ENCODE measurements at regions not wholly inside any gene's neighbourhood (a gene's known extent, or its start where the extent isn't known, plus 50 kb on each side); places are given as distances from the start of the nearest gene placed in this dataset.

DNA sequence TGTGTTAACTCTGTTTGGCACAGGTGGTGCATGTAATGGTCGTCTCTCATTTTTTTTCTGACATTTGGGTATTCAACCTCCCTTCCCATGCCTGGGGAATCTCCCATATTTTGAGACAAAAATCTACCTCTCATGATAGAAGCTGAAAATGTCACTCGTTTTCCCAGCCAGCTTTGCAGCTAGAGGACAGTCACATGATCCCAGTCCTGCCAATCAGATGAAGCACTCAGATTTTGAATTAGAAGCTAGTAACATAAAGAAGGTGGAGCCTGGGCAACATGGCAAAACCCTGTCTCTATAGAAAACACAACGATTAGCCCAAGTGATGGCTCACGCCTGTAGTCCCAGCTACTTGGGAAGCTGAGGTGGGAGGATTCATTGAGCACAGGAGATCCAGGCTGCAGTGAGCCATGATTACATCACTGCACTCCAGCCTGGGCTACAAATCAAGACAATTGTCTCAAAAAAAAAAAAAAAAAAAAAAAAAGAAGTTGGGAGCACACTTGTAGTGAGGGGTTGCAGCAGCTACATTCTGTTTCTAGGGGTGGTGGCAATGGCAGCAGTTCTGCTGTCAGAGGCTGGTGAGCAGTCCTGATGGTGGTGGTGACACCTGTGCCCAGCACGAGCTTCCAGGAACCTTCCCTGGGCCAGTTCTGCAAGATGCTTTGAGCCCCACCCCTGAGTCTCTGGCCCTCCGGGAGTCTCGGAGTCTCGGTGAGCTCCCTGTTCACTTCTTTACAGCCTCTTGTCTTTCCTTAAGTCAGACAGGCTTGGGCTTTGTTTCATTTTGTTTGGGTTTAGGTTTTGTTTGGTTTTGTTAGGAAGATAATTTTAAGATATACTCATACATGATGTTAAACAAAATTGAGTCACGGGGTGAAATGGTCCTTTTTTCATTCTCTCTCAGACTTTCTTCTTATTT, 94.1 kb upstream of the KCNG1 start:
- no peaks in the 10 kb centered on the region for H3K36me3 ChIP-seq (ENCODE audit: control insufficient read depth in 2 of 2, extremely low read depth in 1 of 2, insufficient read depth in 2 of 2, low read length in 2 of 2)
- peaks cover 4 to 7% of the 10 kb centered on the region in 2 experiments for H3K27me3 ChIP-seq (ENCODE audit: control insufficient read depth in 2 of 2, insufficient read depth in 2 of 2, low read length in 2 of 2)
- no peak overlapping the region for H3K9ac ChIP-seq (replicated peaks; ENCODE audit: extremely low read depth, insufficient read depth, low read length)
- no TSS peak for BruUV-seq (replicated peaks)
- no peak for TF ChIP-seq FOS (IDR thresholded peaks at IDR 0.05; ENCODE audit: borderline replicate concordance, insufficient read depth, low read length)
- no peak for TF ChIP-seq POLR2A (IDR thresholded peaks at IDR 0.05; ENCODE audit: low read depth, low read length)
- TF ChIP-seq, protein P1, sequence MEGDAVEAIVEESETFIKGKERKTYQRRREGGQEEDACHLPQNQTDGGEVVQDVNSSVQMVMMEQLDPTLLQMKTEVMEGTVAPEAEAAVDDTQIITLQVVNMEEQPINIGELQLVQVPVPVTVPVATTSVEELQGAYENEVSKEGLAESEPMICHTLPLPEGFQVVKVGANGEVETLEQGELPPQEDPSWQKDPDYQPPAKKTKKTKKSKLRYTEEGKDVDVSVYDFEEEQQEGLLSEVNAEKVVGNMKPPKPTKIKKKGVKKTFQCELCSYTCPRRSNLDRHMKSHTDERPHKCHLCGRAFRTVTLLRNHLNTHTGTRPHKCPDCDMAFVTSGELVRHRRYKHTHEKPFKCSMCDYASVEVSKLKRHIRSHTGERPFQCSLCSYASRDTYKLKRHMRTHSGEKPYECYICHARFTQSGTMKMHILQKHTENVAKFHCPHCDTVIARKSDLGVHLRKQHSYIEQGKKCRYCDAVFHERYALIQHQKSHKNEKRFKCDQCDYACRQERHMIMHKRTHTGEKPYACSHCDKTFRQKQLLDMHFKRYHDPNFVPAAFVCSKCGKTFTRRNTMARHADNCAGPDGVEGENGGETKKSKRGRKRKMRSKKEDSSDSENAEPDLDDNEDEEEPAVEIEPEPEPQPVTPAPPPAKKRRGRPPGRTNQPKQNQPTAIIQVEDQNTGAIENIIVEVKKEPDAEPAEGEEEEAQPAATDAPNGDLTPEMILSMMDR (IDR thresholded peaks at IDR 0.05; ENCODE audit: extremely low read depth in 1 of 2, insufficient read depth in 1 of 2, low read depth in 1 of 2, low read length in 2 of 2), result no peak
- no peak for TF ChIP-seq EZH2 (IDR thresholded peaks at IDR 0.05; ENCODE audit: borderline replicate concordance, low read depth, low read length, severe bottlenecking)
- no peak for TF ChIP-seq JUN (IDR thresholded peaks at IDR 0.05; ENCODE audit: borderline replicate concordance, insufficient read depth, insufficient read length, low read depth)
- TF ChIP-seq, protein P2, sequence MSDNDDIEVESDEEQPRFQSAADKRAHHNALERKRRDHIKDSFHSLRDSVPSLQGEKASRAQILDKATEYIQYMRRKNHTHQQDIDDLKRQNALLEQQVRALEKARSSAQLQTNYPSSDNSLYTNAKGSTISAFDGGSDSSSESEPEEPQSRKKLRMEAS (IDR thresholded peaks at IDR 0.05; ENCODE audit: insufficient read depth, insufficient read length), result no peak
- TF ChIP-seq GATA2 (IDR thresholded peaks at IDR 0.05; ENCODE audit: insufficient read depth, insufficient read length, low read depth, low read length), result no peak
- no peak for TF ChIP-seq POLR2AphosphoS5 (IDR thresholded peaks at IDR 0.05; ENCODE audit: insufficient read depth, low read depth, low read length)
- TF ChIP-seq MYC (IDR thresholded peaks at IDR 0.05; ENCODE audit: low read depth, low read length), result no peak
- intact Hi-C loops (cut with micrococcal nuclease) (no loop called here), dilution Hi-C loops (cut with MboI; ENCODE audit: extremely low pct_ligation_motif_present, low sequenced_read_pairs) (no loop called here)
- H3K9me3 ChIP-seq (replicated peaks; ENCODE audit: control insufficient read depth, insufficient read depth, low read length), result no peaks in the 10 kb centered on the region
- H3K9me1 ChIP-seq (replicated peaks; ENCODE audit: control insufficient read depth, extremely low read depth, insufficient read depth, low read length), result no peaks in the 10 kb centered on the region
- no peaks in the 10 kb centered on the region for H3K4me1 ChIP-seq (ENCODE audit: control insufficient read depth, extremely low read depth, insufficient read depth, low read length)
- FAIRE-seq, result no peak
- no peaks in the 10 kb centered on the region for H3K79me2 ChIP-seq (ENCODE audit: control insufficient read depth, insufficient read depth, low read length)
- POLR2A ChIA-PET, result no interaction called here
- no peak overlapping the region for H3K4me2 ChIP-seq (ENCODE audit: insufficient read depth, low read length)
- no peaks in the 10 kb centered on the region for H4K20me1 ChIP-seq (replicated peaks; ENCODE audit: control insufficient read depth, extremely low read depth, insufficient read depth, low read length)
- H3K4me3 ChIP-seq (replicated peaks in 1 of 3; ENCODE audit: insufficient read depth in 1 of 3, low read depth in 1 of 3, low read length in 3 of 3), result no peak overlapping the region
- CTCF ChIA-PET, result interaction anchor here (1.2 kb wide), 1 partner anchor 15 kb away, joined by 4 read pairs; no protein-coding TSS in a partner anchor
- H3K27ac ChIP-seq (ENCODE audit: insufficient read depth, low read depth, low read length), result no peak overlapping the region
- no peak for DNase-seq (ENCODE audit: low read depth, low spot score)
- H2AFZ ChIP-seq (ENCODE audit: low read depth, low read length), result no peak overlapping the region
